Pons (tissue), 1 donor: ENCODE measurements at regions not wholly inside any gene's neighbourhood (a gene's known extent, or its start where the extent isn't known, plus 50 kb on each side); places are given as distances from the start of the nearest gene placed in this dataset.

ENCODE experiments used
- DNase-seq: peaks from one replicate; pipeline ENCODE4 v3.0.0-alpha.2; 2016; ENCODE audit warnings: low spot score

GRCh38 chr6:137353842-137354397 is 134.7 kb upstream of the IFNGR1 start:
- DNase-seq: no peak

GRCh38 chr6:137353346-137353745 is 134.2 kb upstream of the IFNGR1 start:
- no peak for DNase-seq

- no peak for DNase-seq
Observed at GRCh38 chr6:137352859-137353258, 133.7 kb upstream of the IFNGR1 start.

- no peak for DNase-seq
Observed at GRCh38 chr6:137351890-137352289, 132.7 kb upstream of the IFNGR1 start.

- DNase-seq: no peak
Observed at GRCh38 chr6:137350857-137351256, 131.7 kb upstream of the IFNGR1 start.

GRCh38 chr6:137349856-137350830 is 131.0 kb upstream of the IFNGR1 start:
- peak; percentile 98 for DNase-seq

GRCh38 chr6:137348777-137349176 is 129.6 kb upstream of the IFNGR1 start:
- no peak for DNase-seq

GRCh38 chr6:137343241-137343640 is 124.1 kb upstream of the IFNGR1 start:
- DNase-seq: no peak

GRCh38 chr6:137342607-137343190 is 123.5 kb upstream of the IFNGR1 start:
- no peak for DNase-seq

GRCh38 chr6:137341681-137342195 is 122.6 kb upstream of the IFNGR1 start:
- peak; percentile 87 for DNase-seq

- peak; percentile 76 for DNase-seq
Observed at GRCh38 chr6:137339929-137340559, 120.9 kb upstream of the IFNGR1 start.

- DNase-seq: no peak
Observed at GRCh38 chr6:137334884-137335283, 115.7 kb upstream of the IFNGR1 start.

- DNase-seq: no peak
Observed at GRCh38 chr6:137334094-137334493, 114.9 kb upstream of the IFNGR1 start.

GRCh38 chr6:137332637-137333280 is 113.6 kb upstream of the IFNGR1 start:
- DNase-seq: no peak

- DNase-seq: no peak
Observed at GRCh38 chr6:137323860-137324259, 104.7 kb upstream of the IFNGR1 start.

- no peak for DNase-seq
Observed at GRCh38 chr6:137320271-137320670, 101.1 kb upstream of the IFNGR1 start.

GRCh38 chr6:137316626-137317025 is 97.4 kb upstream of the IFNGR1 start:
- no peak for DNase-seq

- DNase-seq: peak; percentile 53
Observed at GRCh38 chr6:137315081-137315480, 95.9 kb upstream of the IFNGR1 start.

- peak; percentile 81 for DNase-seq
Observed at GRCh38 chr6:137313928-137314855, 95.0 kb upstream of the IFNGR1 start.

GRCh38 chr6:137313211-137313610 is 94.0 kb upstream of the IFNGR1 start:
- no peak for DNase-seq

GRCh38 chr6:137311940-137312339 is 92.8 kb upstream of the IFNGR1 start:
- no peak for DNase-seq
